ENCODE measurements at regions not wholly inside any gene's neighbourhood (a gene's known extent, or its start where the extent isn't known, plus 50 kb on each side); places are given as distances from the start of the nearest gene placed in this dataset.

DNA sequence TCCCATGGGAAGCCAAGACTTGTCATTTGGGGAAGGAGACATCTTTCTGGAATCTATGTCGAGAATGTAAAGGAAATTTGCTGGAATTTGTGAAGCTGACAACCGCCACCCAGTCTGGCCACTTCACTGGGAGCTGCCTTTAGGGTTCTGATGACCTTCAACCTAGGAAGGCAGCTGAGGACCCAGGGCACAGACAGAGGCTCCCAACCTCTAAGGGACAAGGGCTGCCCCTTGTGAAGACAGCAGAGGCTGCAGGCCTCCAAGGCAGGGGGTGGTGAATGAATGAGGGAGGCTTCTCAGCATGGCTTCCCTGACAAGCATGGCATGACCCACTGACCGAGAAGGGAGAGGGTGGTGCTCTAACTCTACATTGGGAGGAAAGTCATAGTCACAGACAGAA, 128.9 kb upstream of the ASB18 start:
- TF ChIP-seq FOSL2 (CRISPR knock-in tag; IDR thresholded peaks at IDR 0.05) (no peak), EHMT2 (IDR thresholded peaks at IDR 0.05; ENCODE audit: borderline replicate concordance, low read depth, low read length) (no peak), MYC (CRISPR knock-in tag; IDR thresholded peaks at IDR 0.05; ENCODE audit: borderline replicate concordance) (no peak), HNRNPH1 (optimal IDR thresholded peaks at IDR 0.05; ENCODE audit: low read depth, low read length) (no peak), ZNF563 (CRISPR knock-in tag; IDR thresholded peaks at IDR 0.05) (no peak), ZNF160 (CRISPR knock-in tag; IDR thresholded peaks at IDR 0.05) (no peak), ZNF557 (CRISPR knock-in tag; IDR thresholded peaks at IDR 0.05) (no peak), ATM (IDR thresholded peaks at IDR 0.05; ENCODE audit: borderline replicate concordance) (no peak), NFIC (IDR thresholded peaks at IDR 0.05; ENCODE audit: low read length) (no peak), ZSCAN31 (CRISPR knock-in tag; IDR thresholded peaks at IDR 0.05; ENCODE audit: low read depth) (no peak), ZNF790 (CRISPR knock-in tag; IDR thresholded peaks at IDR 0.05; ENCODE audit: borderline replicate concordance) (no peak)
- TF ChIP-seq, protein P1, sequence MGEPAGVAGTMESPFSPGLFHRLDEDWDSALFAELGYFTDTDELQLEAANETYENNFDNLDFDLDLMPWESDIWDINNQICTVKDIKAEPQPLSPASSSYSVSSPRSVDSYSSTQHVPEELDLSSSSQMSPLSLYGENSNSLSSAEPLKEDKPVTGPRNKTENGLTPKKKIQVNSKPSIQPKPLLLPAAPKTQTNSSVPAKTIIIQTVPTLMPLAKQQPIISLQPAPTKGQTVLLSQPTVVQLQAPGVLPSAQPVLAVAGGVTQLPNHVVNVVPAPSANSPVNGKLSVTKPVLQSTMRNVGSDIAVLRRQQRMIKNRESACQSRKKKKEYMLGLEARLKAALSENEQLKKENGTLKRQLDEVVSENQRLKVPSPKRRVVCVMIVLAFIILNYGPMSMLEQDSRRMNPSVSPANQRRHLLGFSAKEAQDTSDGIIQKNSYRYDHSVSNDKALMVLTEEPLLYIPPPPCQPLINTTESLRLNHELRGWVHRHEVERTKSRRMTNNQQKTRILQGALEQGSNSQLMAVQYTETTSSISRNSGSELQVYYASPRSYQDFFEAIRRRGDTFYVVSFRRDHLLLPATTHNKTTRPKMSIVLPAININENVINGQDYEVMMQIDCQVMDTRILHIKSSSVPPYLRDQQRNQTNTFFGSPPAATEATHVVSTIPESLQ (CRISPR knock-in tag; conservative IDR thresholded peaks at IDR 0.05), result no peak
- no TSS peak for BruUV-seq (replicated peaks)
- Histone ChIP-seq H2AFZ (ENCODE audit: low read length) (no peak overlapping the region), H3K4me2 (ENCODE audit: low read depth, low read length) (no peak overlapping the region), H3K4me3 (replicated peaks in 1 of 3; ENCODE audit: insufficient read depth in 1 of 3, low read depth in 2 of 3, low read length in 3 of 3) (no peak overlapping the region), H3K27me3 (ENCODE audit: control insufficient read depth in 1 of 2, insufficient read depth in 2 of 2, low read length in 2 of 2) (peaks cover 3 to 45% of the 10 kb centered on the region in 2 experiments; a peak in 4 of 5 replicates), H3K79me2 (ENCODE audit: insufficient read depth, low read length) (no peaks in the 10 kb centered on the region), H3K27ac (ENCODE audit: extremely low read length, insufficient read depth, low read length) (no peak overlapping the region), H3K9ac (ENCODE audit: insufficient read depth, low read depth, low read length) (no peak overlapping the region), H4K20me1 (ENCODE audit: insufficient read depth, low read length) (no peaks in the 10 kb centered on the region), H3K9me3 (ENCODE audit: low read length) (no peaks in the 10 kb centered on the region), H3K36me3 (replicated peaks in 1 of 2; ENCODE audit: control insufficient read depth in 1 of 2, insufficient read depth in 2 of 2, low read length in 2 of 2) (no peaks in the 10 kb centered on the region), H3K4me1 (ENCODE audit: insufficient read depth, low read length) (no peaks in the 10 kb centered on the region)
- ATAC-seq (no peak), DNase-seq (ENCODE audit: low spot score) (no peak), FAIRE-seq (no peak)
- WGBS (ENCODE audit: low lambda C conversion rate), result 14% methylated on average over 3 of the region's 3 CpGs
- POLR2A ChIA-PET, result no interaction called here
- in situ Hi-C loops (cut with HindIII; ENCODE audit: extremely low pct_ligation_motif_present, low pct_unique_long_range_greater_than_20kb) (no loop called here), intact Hi-C loops (cut with micrococcal nuclease; ENCODE audit: unreplicated experiment) (no loop called here)
- CTCF ChIA-PET (ENCODE audit: low intra/inter-chr PET ratio, low total read pairs), result no interaction called here
